Right lobe of liver (tissue), 6 donors: ENCODE measurements at regions not wholly inside any gene's neighbourhood (a gene's known extent, or its start where the extent isn't known, plus 50 kb on each side); places are given as distances from the start of the nearest gene placed in this dataset.
A peak's percentile ranks its signal among the peaks of the same experiment; 100 is the strongest.

Experiments used
- ATAC-seq, 4 donors: fragments of 200-7000 bp; cut with Tn5 transposase; one replicate each; pipeline ENCODE4 v1.9.1; 2020; ENCODE audit warnings: mild to moderate bottlenecking in 4 of 4, moderate library complexity in 4 of 4
- DNase-seq, 3 donors: peaks; one replicate each; pipeline ENCODE4 v3.0.0-alpha.2; 2020
- H3K27ac ChIP-seq, 3 donors: fragments of 200-600 bp; one replicate each; pipeline ENCODE4 v1.8.0; 2022
- H3K27me3 ChIP-seq, 2 donors: fragments of 200-600 bp; one replicate each; pipeline ENCODE4 v1.8.0; 2022
- H3K36me3 ChIP-seq, 4 donors: fragments of 200-600 bp; sonication (generic) in 1 of 4; one replicate each; pipeline versions ENCODE4 v1.5.1 to v1.8.0; 2017 to 2022; ENCODE audit warnings: control low read depth in 1 of 4
- H3K4me1 ChIP-seq, 4 donors: fragments of 200-600 bp; sonication (generic) in 1 of 4; one replicate each; pipeline versions ENCODE4 v1.5.1 to v1.8.0; 2017 to 2022; ENCODE audit warnings: control low read depth in 1 of 4
- H3K4me3 ChIP-seq, 3 donors: fragments of 200-600 bp; one replicate each; pipeline ENCODE4 v1.8.0; 2022
- H3K9me3 ChIP-seq, 4 donors: fragments of 200-600 bp; sonication (generic) in 1 of 4; one replicate each; pipeline versions ENCODE4 v1.5.1 to v1.8.0; 2017 to 2022; ENCODE audit warnings: control low read depth in 1 of 4
- CTCF ChIP-seq, 4 donors: fragments of 200-600 bp in 3 of 4; fragments of 450-650 bp in 1 of 4; IDR thresholded peaks; one replicate each; pipeline versions ENCODE4 v1.5.1 to v1.8.0; 2016 to 2022; ENCODE audit warnings: antibody characterized with exemption in 4 of 4, mild to moderate bottlenecking in 2 of 4
- POLR2A ChIP-seq: fragments of 450-650 bp; IDR thresholded peaks from one replicate; pipeline ENCODE4 v1.6.1; 2017; ENCODE audit warnings: antibody characterized with exemption, mild to moderate bottlenecking
- WGBS: methylation state at CpG from one replicate; pipeline ENCODE4 v1.1.6; 2018; ENCODE audit warnings: low coverage, low lambda C conversion rate; ENCODE audit not compliant: insufficient coverage; ENCODE audit errors: missing lambda C conversion rate; 5-methylcytosine and 5-hydroxymethylcytosine counted together
- intact Hi-C, 2 donors: fragments of 100-400 bp; cut with DNase I; formaldehyde crosslinking; loops; one replicate each; pipeline versions ENCODE4 v1.11.2 to v1.14.1; 2022
- donor health status: DM: no; HTN: yes; CAD: no.
- donor health status: DM: no; HTN: no; CAD: no.
- donor health status: DM: no; HTN: no; CAD: no.
- donor health status: DM: no; HTN: yes; CAD: no.
- donor health status: DM: no; HTN: yes; CAD: no.

GRCh38 chr5:51201024-51201423 is 182.2 kb upstream of the ISL1 start:
- 41% methylated on average over 4 of the region's 6 CpGs for WGBS
- Histone ChIP-seq H3K4me1 (no peaks in the 10 kb centered on the region), H3K4me3 (no peak overlapping the region), H3K9me3 (no peaks in the 10 kb centered on the region), H3K27ac (no peak overlapping the region), H3K36me3 (no peaks in the 10 kb centered on the region), H3K27me3 (no peaks in the 10 kb centered on the region)
- ATAC-seq (no peak), DNase-seq (no peak)
- intact Hi-C loops, result no loop called here
- no peak for TF ChIP-seq POLR2A

DNA sequence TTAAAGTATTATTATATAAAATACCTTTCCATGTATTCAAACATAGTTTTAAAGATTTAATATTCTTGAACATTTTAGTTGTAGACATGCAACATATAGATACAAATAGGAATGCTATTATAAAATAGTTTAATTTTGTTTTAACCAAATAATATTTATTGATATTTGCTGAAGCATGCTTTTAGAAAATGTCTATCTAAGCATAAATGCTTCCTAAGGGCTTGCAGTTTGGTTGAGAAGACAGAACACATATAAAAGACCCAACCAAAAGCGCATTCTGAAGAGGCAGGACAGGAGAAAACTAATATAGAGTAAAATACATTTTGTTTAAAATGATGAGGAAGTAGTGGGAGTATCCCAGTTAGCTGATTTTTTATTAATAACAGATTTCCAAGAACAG is 181.5 kb upstream of the ISL1 start:
- no peak overlapping the region for H3K4me3 ChIP-seq
- H3K4me1 ChIP-seq, result no peaks in the 10 kb centered on the region
- intact Hi-C loops, result no loop called here
- H3K9me3 ChIP-seq, result no peaks in the 10 kb centered on the region
- no peaks in the 10 kb centered on the region for H3K27me3 ChIP-seq
- DNase-seq (no peak), ATAC-seq (no peak)
- H3K36me3 ChIP-seq, result no peaks in the 10 kb centered on the region
- TF ChIP-seq POLR2A (no peak), CTCF (IDR thresholded peaks at IDR 0.05) (no peak)
- WGBS, result 29% methylated on average over 1 of the region's 1 CpG
- H3K27ac ChIP-seq, result no peak overlapping the region

GRCh38 chr5:51202161-51202560 is 181.1 kb upstream of the ISL1 start:
- intact Hi-C loops, result no loop called here
- no peak for TF ChIP-seq CTCF (IDR thresholded peaks at IDR 0.05)
- no peak for TF ChIP-seq POLR2A
- no peaks in the 10 kb centered on the region for H3K27me3 ChIP-seq

GRCh38 chr5:51203598-51203997 is 179.7 kb upstream of the ISL1 start:
- TF ChIP-seq POLR2A (no peak), CTCF (IDR thresholded peaks at IDR 0.05) (no peak)
- intact Hi-C loops, result no loop called here

More at GRCh38 chr5:51202161-51202560, 181.1 kb upstream of the ISL1 start:
- Histone ChIP-seq H3K4me3 (no peak overlapping the region), H3K4me1 (no peaks in the 10 kb centered on the region), H3K9me3 (no peaks in the 10 kb centered on the region), H3K36me3 (no peaks in the 10 kb centered on the region), H3K27ac (no peak overlapping the region)
- 23% methylated on average over 2 of the region's 2 CpGs for WGBS
- DNase-seq (no peak), ATAC-seq (peak in 1 of 4 donors; percentile 33)

DNA sequence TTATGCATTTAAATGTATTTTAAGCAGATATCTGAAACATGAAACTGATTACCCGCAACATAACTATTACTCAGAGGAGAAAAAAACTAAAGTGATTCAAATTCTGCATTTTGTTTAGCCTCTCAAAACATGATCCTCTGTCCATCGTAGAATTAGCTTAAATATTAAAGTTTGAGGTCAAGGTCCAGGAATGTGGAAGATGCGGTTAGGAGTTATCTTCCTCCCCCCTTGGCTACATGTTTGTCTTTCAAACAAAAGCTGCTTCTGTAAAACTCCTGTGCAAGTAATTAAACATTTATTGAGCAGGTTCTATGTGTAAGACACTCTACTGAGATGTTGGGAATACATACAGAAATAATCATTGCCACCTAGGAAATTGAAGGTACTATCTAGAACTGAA is 175.0 kb upstream of the ISL1 start:
- no peak overlapping the region for H3K27ac ChIP-seq
- H3K9me3 ChIP-seq, result no peaks in the 10 kb centered on the region
- intact Hi-C loops, result no loop called here
- TF ChIP-seq POLR2A (no peak), CTCF (IDR thresholded peaks at IDR 0.05) (no peak)
- no peaks in the 10 kb centered on the region for H3K4me1 ChIP-seq
- no peaks in the 10 kb centered on the region for H3K27me3 ChIP-seq
- H3K36me3 ChIP-seq, result no peaks in the 10 kb centered on the region
- ATAC-seq (no peak), DNase-seq (no peak)
- WGBS, result 53% methylated on average over 3 of the region's 3 CpGs
- H3K4me3 ChIP-seq, result no peak overlapping the region

More at GRCh38 chr5:51203598-51203997, 179.7 kb upstream of the ISL1 start:
- Histone ChIP-seq H3K9me3 (no peaks in the 10 kb centered on the region), H3K4me1 (no peaks in the 10 kb centered on the region), H3K4me3 (no peak overlapping the region), H3K27ac (no peak overlapping the region), H3K36me3 (no peaks in the 10 kb centered on the region), H3K27me3 (no peaks in the 10 kb centered on the region)
- no peak for DNase-seq
- 33% methylated on average over 1 of the region's 1 CpG for WGBS
- ATAC-seq, result no peak
